GM23248 (cell line): ENCODE measurements at regions not wholly inside any gene's neighbourhood (a gene's known extent, or its start where the extent isn't known, plus 50 kb on each side); places are given as distances from the start of the nearest gene placed in this dataset.

Source experiments
- DNase-seq: peaks from one replicate; pipeline ENCODE4 v3.0.0-alpha.2; 2015
- H2AFZ ChIP-seq: fragments of 200-600 bp; sonication (generic); 2 replicates; pipeline ENCODE4 v1.6.1; 2016; ENCODE audit warnings: antibody characterized with exemption
- H3F3A ChIP-seq: fragments of 200-600 bp; sonication (generic); 2 replicates; pipeline ENCODE4 v1.6.1; 2016; ENCODE audit warnings: mild to moderate bottlenecking, antibody characterized with exemption, mixed run types; ENCODE audit not compliant: insufficient read depth
- H3K27ac ChIP-seq: fragments of 200-600 bp; sonication (generic); 2 replicates; pipeline ENCODE4 v1.5.1; 2016; ENCODE audit warnings: mild to moderate bottlenecking
- H3K27me3 ChIP-seq: fragments of 200-600 bp; sonication (generic); replicated peaks from 2 replicates; pipeline ENCODE4 v1.6.1; 2016; ENCODE audit warnings: mild to moderate bottlenecking; ENCODE audit not compliant: insufficient read depth
- H3K36me3 ChIP-seq: fragments of 200-600 bp; sonication (generic); 2 replicates; pipeline ENCODE4 v1.6.1; 2016; ENCODE audit warnings: low read depth, mild to moderate bottlenecking
- H3K4me1 ChIP-seq: fragments of 200-600 bp; sonication (generic); 2 replicates; pipeline ENCODE4 v1.6.1; 2016; ENCODE audit warnings: mild to moderate bottlenecking; ENCODE audit not compliant: insufficient read depth
- H3K4me2 ChIP-seq: fragments of 200-600 bp; sonication (generic); one replicate; pipeline ENCODE4 v1.6.1; 2016; ENCODE audit warnings: mild to moderate bottlenecking; ENCODE audit not compliant: unreplicated experiment
- H3K4me3 ChIP-seq: fragments of 200-600 bp; sonication (generic); 2 replicates; pipeline ENCODE4 v1.5.1; 2016; ENCODE audit warnings: mild to moderate bottlenecking
- H3K79me2 ChIP-seq: fragments of 200-600 bp; sonication (generic); 2 replicates; pipeline ENCODE4 v1.6.1; 2016; ENCODE audit warnings: mild to moderate bottlenecking; ENCODE audit not compliant: insufficient read depth
- H3K9ac ChIP-seq: fragments of 200-600 bp; sonication (generic); 2 replicates; pipeline ENCODE4 v1.6.1; 2016; ENCODE audit warnings: mild to moderate bottlenecking
- H3K9me2 ChIP-seq: fragments of 200-600 bp; sonication (generic); 2 replicates; pipeline ENCODE4 v1.6.1; 2016; ENCODE audit warnings: mixed run types, mild to moderate bottlenecking, moderate library complexity; ENCODE audit not compliant: insufficient read depth
- H3K9me3 ChIP-seq: fragments of 200-600 bp; sonication (generic); one replicate; pipeline ENCODE4 v1.6.1; 2017; ENCODE audit warnings: low read depth
- H4K20me1 ChIP-seq: fragments of 200-600 bp; sonication (generic); 2 replicates; pipeline ENCODE4 v1.6.0; 2016; ENCODE audit not compliant: insufficient read depth
- EZH2 ChIP-seq: fragments of 200-600 bp; sonication (generic); IDR thresholded peaks from 2 replicates; pipeline ENCODE4 v1.6.1; 2018; ENCODE audit warnings: antibody characterized with exemption, mild to moderate bottlenecking; ENCODE audit not compliant: insufficient read depth, poor library complexity, severe bottlenecking
- EZH2phosphoT487 ChIP-seq: fragments of 200-600 bp; sonication (generic); IDR thresholded peaks from 2 replicates; pipeline ENCODE4 v1.6.1; 2018; ENCODE audit warnings: antibody characterized with exemption, moderate library complexity, mild to moderate bottlenecking, low read depth; ENCODE audit not compliant: insufficient read depth
- WGBS, 2 experiments: methylation state at CpG; one replicate each; pipeline ENCODE4 v1.1.6; 2015 to 2017; ENCODE audit warnings: low lambda C conversion rate in 2 of 2, low coverage in 1 of 2; ENCODE audit errors: missing lambda C conversion rate in 2 of 2; 5-methylcytosine and 5-hydroxymethylcytosine counted together
- in situ Hi-C: fragments of 300-500 bp; cut with MboI; formaldehyde crosslinking; loops from 2 replicates; pipeline ENCODE4 v1.15.0; 2020

DNA sequence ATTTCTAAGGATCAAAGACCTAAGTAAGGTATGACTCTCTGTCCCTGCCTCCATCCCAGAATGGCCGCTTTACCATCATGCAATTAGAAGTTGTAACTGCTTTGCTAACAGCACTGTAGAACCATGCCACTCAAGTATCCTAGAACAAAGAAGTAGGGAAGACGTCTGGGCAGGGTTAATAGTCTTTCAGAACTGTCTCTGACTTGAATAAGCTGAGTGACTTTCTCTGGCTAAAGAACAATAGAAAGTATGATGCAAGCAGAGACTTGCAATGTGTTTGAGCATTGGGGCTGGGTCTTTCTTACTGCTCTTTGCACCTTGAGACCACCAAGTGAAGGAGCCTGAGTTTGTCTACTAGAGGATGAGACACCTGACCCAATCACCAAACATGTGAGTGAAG lies 279.6 kb upstream of the JAG1 start:
- WGBS, 2 experiments = 46 to 48% methylated on average over 2 of the region's 2 CpGs
- no peaks in the 10 kb centered on the region for H3K4me1 ChIP-seq
- no peak overlapping the region for H3K4me3 ChIP-seq
- H3K27me3 ChIP-seq = peaks cover 16% of the 10 kb centered on the region
- in situ Hi-C loops = no loop called here
- TF ChIP-seq EZH2 (no peak), EZH2phosphoT487 (no peak)
- DNase-seq = no peak
- H3F3A ChIP-seq = no peaks in the 10 kb centered on the region
- H3K9ac ChIP-seq = no peak overlapping the region
- H3K36me3 ChIP-seq = no peaks in the 10 kb centered on the region
- no peaks in the 10 kb centered on the region for H4K20me1 ChIP-seq
- H3K27ac ChIP-seq = no peak overlapping the region
- no peak overlapping the region for H3K4me2 ChIP-seq
- H3K79me2 ChIP-seq = no peaks in the 10 kb centered on the region
- H3K9me2 ChIP-seq = no peaks in the 10 kb centered on the region
- H2AFZ ChIP-seq = no peak overlapping the region
- H3K9me3 ChIP-seq = no peaks in the 10 kb centered on the region

DNA sequence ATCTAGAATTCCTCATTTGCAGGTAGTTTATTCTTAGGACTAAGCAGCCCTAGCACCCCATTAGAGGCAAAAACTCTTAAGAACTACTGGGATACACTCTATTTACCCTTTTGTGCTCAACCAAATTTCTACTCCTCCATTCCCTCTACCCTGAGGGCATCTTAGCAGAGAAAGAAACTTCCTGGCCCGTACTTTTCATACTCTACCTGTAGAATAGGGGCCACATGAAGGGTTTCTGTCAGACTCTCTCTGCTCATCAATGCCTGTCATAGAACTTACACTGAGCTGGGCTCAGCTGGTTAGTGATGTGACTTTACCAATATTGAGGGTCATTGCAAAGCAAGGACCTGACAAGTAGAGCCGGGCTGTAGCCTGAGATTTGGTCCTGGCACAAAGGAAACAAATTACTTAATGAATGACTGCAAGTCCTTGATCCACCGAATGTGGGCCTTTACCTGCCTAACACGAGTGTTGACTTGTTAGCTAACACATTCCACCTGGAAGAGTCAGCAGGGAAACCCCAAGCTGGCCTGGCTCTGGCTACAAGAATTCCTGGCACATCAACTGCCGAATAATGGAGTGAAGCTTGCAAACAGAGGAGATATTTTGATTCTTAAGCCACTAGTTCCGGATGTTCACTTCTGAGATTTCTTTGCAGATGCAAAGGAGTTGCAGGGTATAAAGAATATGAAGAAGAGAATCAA lies 280.5 kb upstream of the JAG1 start:
- H3K27ac ChIP-seq = no peak overlapping the region
- H3K9me3 ChIP-seq = no peaks in the 10 kb centered on the region
- no peaks in the 10 kb centered on the region for H3K4me1 ChIP-seq
- no peaks in the 10 kb centered on the region for H4K20me1 ChIP-seq
- WGBS, 2 experiments = 51 to 52% methylated on average over 6 of the region's 6 CpGs
- H3K36me3 ChIP-seq = no peaks in the 10 kb centered on the region
- no peak overlapping the region for H2AFZ ChIP-seq
- H3K27me3 ChIP-seq = peaks cover 20% of the 10 kb centered on the region
- in situ Hi-C loops = no loop called here
- H3K4me2 ChIP-seq = no peak overlapping the region
- H3F3A ChIP-seq = no peaks in the 10 kb centered on the region
- no peaks in the 10 kb centered on the region for H3K9me2 ChIP-seq
- H3K79me2 ChIP-seq = no peaks in the 10 kb centered on the region
- H3K4me3 ChIP-seq = no peak overlapping the region
- H3K9ac ChIP-seq = no peak overlapping the region
- TF ChIP-seq EZH2phosphoT487 (no peak), EZH2 (no peak)
- no peak for DNase-seq

DNA sequence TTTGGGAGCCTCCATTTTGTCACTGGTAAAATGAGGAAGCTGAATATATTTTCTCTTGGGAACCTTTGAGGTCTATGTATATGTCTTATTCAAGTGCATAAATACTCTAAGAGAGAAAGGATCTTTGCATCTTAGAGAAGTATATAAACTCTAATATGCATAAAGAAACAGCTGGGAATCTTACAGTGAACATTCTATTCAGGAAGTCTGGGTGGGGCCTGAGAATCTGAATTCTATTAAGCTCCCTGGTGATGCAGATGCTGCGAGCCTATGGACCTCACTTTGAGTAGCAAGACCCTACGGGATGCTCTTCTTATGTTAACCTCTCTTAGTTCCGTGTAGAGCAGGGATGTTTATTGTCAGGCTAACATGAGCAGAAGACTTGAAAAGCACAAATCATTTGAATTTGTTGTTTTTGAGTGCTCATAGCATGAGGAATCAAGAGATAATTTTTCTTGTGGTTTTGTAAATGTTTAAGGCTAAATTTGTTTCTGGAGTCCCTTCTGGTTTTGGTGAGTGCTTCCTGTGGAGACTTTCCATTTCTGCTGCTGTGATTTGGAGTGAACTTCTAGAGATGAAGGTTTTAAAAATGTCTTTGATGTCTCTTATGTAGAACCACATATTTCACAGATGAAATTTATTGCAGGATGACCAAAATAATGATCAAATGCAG lies 281.2 kb upstream of the JAG1 start:
- Histone ChIP-seq H3K4me2 (no peak overlapping the region), H3K9ac (no peak overlapping the region), H3K9me3 (no peaks in the 10 kb centered on the region), H3K36me3 (no peaks in the 10 kb centered on the region), H3K4me3 (no peak overlapping the region), H3K27me3 (peaks cover 20% of the 10 kb centered on the region), H3F3A (no peaks in the 10 kb centered on the region), H4K20me1 (no peaks in the 10 kb centered on the region), H3K9me2 (no peaks in the 10 kb centered on the region), H3K79me2 (no peaks in the 10 kb centered on the region), H2AFZ (no peak overlapping the region), H3K27ac (no peak overlapping the region), H3K4me1 (no peaks in the 10 kb centered on the region)
- DNase-seq = no peak
- TF ChIP-seq EZH2phosphoT487 = no peak
- no peak for TF ChIP-seq EZH2
- WGBS, 2 experiments = 75 to 85% methylated on average over 3 of the region's 3 CpGs
- in situ Hi-C loops = no loop called here

DNA sequence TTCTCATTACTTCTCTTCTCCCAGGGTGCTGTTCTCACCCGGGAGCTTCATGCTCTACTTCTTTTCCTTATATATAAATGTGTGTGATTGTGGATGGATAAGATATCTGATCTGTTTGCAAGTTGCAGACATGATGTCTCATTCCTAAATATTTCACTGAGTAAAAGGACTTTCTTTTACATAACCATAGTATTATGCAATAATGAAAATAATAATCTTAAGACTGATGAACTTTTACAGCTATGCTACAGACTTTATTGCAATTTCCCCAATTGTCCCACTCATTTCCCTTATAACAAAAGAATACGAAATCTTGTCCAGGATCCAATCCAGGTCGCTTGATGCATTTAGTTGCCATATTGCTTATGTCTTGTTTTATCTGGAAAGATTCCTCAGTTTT lies 284.5 kb upstream of the JAG1 start:
- H3K4me2 ChIP-seq = no peak overlapping the region
- no peaks in the 10 kb centered on the region for H4K20me1 ChIP-seq
- no peak overlapping the region for H3K9ac ChIP-seq
- H3K4me1 ChIP-seq = no peaks in the 10 kb centered on the region
- 56 to 61% methylated on average over 3 of the region's 3 CpGs for WGBS, 2 experiments
- H3K4me3 ChIP-seq = no peak overlapping the region
- H3K27ac ChIP-seq = no peak overlapping the region
- in situ Hi-C loops = no loop called here
- H3K36me3 ChIP-seq = no peaks in the 10 kb centered on the region
- no peaks in the 10 kb centered on the region for H3K9me2 ChIP-seq
- H2AFZ ChIP-seq = no peak overlapping the region
- TF ChIP-seq EZH2phosphoT487 = no peak
- H3F3A ChIP-seq = no peaks in the 10 kb centered on the region
- DNase-seq = no peak
- H3K9me3 ChIP-seq = no peaks in the 10 kb centered on the region
- peaks cover 8% of the 10 kb centered on the region; the same call in 1 of the 2 replicates for H3K27me3 ChIP-seq
- H3K79me2 ChIP-seq = no peaks in the 10 kb centered on the region
